ENCODE measurements at regions not wholly inside any gene's neighbourhood (a gene's known extent, or its start where the extent isn't known, plus 50 kb on each side); places are given as distances from the start of the nearest gene placed in this dataset.

DNA sequence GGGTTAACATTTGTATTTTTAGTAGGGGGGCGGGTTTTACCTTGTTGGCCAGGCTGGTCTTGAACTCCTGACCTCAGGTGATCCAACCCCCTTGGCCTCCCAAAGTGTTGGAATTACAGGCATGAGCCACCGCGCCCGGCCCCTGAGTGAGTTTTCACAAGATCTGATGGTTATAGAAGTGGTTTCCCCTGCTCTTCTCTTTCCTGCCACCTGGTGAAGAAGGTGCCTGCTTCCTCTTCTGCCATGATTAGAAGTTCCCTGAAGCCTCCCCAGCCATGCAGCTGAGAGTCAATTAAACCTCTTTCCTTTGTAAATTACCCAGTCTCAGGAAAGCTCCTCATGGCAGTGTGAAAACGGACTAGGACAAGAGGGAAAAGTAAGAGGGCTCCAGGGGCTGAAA lies 259.1 kb upstream of the PLET1 start:
- TF ChIP-seq FOXA2 (IDR thresholded peaks at IDR 0.05) (no peak), FOXA1 (IDR thresholded peaks at IDR 0.05) (no peak)
- H3K9me3 ChIP-seq (ENCODE audit: control insufficient read depth in 4 of 4, low read length in 3 of 4) = no peaks in the 10 kb centered on the region
- no peaks in the 10 kb centered on the region for H3K27me3 ChIP-seq (ENCODE audit: control insufficient read depth in 4 of 4, insufficient read depth in 4 of 4, low read length in 3 of 4)
- WGBS = 72% methylated on average over 5 of the region's 5 CpGs
- H3K36me3 ChIP-seq (ENCODE audit: control insufficient read depth in 4 of 4, insufficient read depth in 3 of 4, low read depth in 1 of 4, low read length in 3 of 4) = no peaks in the 10 kb centered on the region
- no peak overlapping the region for H3K4me3 ChIP-seq (ENCODE audit: low read depth in 1 of 3, low read length in 3 of 3)
- no peak for DNase-seq (ENCODE audit: low spot score)
- H3K4me1 ChIP-seq (ENCODE audit: control insufficient read depth in 4 of 4, insufficient read depth in 4 of 4, low read length in 3 of 4) = no peaks in the 10 kb centered on the region
- H3K9ac ChIP-seq (ENCODE audit: low read depth in 1 of 2, low read length in 2 of 2) = no peak overlapping the region
- no peak overlapping the region for H3K27ac ChIP-seq (ENCODE audit: low read depth in 1 of 2, low read length in 2 of 2)

DNA sequence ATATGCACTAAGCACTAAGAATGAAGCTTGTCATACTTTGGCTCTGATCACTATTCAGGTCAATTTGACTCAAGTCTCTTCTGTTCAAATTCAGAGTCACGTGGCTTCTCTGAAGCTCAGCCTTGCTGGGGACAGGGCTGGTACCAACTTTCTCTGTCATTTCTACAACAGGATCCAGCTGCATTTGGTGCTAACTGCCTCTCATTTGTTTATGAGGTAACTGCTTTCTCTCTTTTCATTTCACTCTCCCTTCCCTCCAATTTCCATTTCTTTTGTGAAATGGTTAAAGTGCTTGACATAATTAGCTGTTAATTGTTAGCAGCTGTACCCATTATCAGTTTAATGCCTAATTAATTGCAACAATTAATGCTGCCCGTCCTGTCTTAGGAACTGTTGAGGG lies 259.7 kb upstream of the PLET1 start:
- H3K9ac ChIP-seq (ENCODE audit: low read depth in 1 of 2, low read length in 2 of 2) = no peak overlapping the region
- no peak for TF ChIP-seq FOXA2 (IDR thresholded peaks at IDR 0.05)
- no peak for TF ChIP-seq NR2F2 (IDR thresholded peaks at IDR 0.05)
- no peak for TF ChIP-seq FOXA1 (IDR thresholded peaks at IDR 0.05)
- TF ChIP-seq JUND (IDR thresholded peaks at IDR 0.05) = no peak
- TF ChIP-seq YY1 (IDR thresholded peaks at IDR 0.05) = no peak
- TF ChIP-seq, protein P1, sequence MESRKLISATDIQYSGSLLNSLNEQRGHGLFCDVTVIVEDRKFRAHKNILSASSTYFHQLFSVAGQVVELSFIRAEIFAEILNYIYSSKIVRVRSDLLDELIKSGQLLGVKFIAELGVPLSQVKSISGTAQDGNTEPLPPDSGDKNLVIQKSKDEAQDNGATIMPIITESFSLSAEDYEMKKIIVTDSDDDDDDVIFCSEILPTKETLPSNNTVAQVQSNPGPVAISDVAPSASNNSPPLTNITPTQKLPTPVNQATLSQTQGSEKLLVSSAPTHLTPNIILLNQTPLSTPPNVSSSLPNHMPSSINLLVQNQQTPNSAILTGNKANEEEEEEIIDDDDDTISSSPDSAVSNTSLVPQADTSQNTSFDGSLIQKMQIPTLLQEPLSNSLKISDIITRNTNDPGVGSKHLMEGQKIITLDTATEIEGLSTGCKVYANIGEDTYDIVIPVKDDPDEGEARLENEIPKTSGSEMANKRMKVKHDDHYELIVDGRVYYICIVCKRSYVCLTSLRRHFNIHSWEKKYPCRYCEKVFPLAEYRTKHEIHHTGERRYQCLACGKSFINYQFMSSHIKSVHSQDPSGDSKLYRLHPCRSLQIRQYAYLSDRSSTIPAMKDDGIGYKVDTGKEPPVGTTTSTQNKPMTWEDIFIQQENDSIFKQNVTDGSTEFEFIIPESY (IDR thresholded peaks at IDR 0.05) = no peak
- no peak for TF ChIP-seq HNF4G (IDR thresholded peaks at IDR 0.05)
- TF ChIP-seq, protein P2, sequence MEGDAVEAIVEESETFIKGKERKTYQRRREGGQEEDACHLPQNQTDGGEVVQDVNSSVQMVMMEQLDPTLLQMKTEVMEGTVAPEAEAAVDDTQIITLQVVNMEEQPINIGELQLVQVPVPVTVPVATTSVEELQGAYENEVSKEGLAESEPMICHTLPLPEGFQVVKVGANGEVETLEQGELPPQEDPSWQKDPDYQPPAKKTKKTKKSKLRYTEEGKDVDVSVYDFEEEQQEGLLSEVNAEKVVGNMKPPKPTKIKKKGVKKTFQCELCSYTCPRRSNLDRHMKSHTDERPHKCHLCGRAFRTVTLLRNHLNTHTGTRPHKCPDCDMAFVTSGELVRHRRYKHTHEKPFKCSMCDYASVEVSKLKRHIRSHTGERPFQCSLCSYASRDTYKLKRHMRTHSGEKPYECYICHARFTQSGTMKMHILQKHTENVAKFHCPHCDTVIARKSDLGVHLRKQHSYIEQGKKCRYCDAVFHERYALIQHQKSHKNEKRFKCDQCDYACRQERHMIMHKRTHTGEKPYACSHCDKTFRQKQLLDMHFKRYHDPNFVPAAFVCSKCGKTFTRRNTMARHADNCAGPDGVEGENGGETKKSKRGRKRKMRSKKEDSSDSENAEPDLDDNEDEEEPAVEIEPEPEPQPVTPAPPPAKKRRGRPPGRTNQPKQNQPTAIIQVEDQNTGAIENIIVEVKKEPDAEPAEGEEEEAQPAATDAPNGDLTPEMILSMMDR (IDR thresholded peaks at IDR 0.05; ENCODE audit: low read depth, low read length, missing input control) = no peak
- TF ChIP-seq, protein P3, sequence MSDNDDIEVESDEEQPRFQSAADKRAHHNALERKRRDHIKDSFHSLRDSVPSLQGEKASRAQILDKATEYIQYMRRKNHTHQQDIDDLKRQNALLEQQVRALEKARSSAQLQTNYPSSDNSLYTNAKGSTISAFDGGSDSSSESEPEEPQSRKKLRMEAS (IDR thresholded peaks at IDR 0.05) = no peak
- TF ChIP-seq, protein P4, sequence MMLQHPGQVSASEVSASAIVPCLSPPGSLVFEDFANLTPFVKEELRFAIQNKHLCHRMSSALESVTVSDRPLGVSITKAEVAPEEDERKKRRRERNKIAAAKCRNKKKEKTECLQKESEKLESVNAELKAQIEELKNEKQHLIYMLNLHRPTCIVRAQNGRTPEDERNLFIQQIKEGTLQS (IDR thresholded peaks at IDR 0.05) = no peak
- TF ChIP-seq, protein P5, sequence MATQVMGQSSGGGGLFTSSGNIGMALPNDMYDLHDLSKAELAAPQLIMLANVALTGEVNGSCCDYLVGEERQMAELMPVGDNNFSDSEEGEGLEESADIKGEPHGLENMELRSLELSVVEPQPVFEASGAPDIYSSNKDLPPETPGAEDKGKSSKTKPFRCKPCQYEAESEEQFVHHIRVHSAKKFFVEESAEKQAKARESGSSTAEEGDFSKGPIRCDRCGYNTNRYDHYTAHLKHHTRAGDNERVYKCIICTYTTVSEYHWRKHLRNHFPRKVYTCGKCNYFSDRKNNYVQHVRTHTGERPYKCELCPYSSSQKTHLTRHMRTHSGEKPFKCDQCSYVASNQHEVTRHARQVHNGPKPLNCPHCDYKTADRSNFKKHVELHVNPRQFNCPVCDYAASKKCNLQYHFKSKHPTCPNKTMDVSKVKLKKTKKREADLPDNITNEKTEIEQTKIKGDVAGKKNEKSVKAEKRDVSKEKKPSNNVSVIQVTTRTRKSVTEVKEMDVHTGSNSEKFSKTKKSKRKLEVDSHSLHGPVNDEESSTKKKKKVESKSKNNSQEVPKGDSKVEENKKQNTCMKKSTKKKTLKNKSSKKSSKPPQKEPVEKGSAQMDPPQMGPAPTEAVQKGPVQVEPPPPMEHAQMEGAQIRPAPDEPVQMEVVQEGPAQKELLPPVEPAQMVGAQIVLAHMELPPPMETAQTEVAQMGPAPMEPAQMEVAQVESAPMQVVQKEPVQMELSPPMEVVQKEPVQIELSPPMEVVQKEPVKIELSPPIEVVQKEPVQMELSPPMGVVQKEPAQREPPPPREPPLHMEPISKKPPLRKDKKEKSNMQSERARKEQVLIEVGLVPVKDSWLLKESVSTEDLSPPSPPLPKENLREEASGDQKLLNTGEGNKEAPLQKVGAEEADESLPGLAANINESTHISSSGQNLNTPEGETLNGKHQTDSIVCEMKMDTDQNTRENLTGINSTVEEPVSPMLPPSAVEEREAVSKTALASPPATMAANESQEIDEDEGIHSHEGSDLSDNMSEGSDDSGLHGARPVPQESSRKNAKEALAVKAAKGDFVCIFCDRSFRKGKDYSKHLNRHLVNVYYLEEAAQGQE (IDR thresholded peaks at IDR 0.05) = no peak
- no peaks in the 10 kb centered on the region for H3K4me1 ChIP-seq (ENCODE audit: control insufficient read depth in 4 of 4, insufficient read depth in 4 of 4, low read length in 3 of 4)
- H3K27ac ChIP-seq (ENCODE audit: low read depth in 1 of 2, low read length in 2 of 2) = no peak overlapping the region
- no peaks in the 10 kb centered on the region for H3K36me3 ChIP-seq (ENCODE audit: control insufficient read depth in 4 of 4, insufficient read depth in 3 of 4, low read depth in 1 of 4, low read length in 3 of 4)
- no peaks in the 10 kb centered on the region for H3K9me3 ChIP-seq (ENCODE audit: control insufficient read depth in 4 of 4, low read length in 3 of 4)
- H3K4me3 ChIP-seq (ENCODE audit: low read depth in 1 of 3, low read length in 3 of 3) = no peak overlapping the region
- WGBS = 64% methylated on average over 2 of the region's 2 CpGs
- DNase-seq (ENCODE audit: low spot score) = no peak
- no peaks in the 10 kb centered on the region for H3K27me3 ChIP-seq (ENCODE audit: control insufficient read depth in 4 of 4, insufficient read depth in 4 of 4, low read length in 3 of 4)

Measured in liver (tissue), 8 donors.